CD4-positive, alpha-beta T cell treated with Interleukin-12 subunit alpha and Interleukin-12 subunit beta, for 1 hour (primary cell): ENCODE measurements at regions not wholly inside any gene's neighbourhood (a gene's known extent, or its start where the extent isn't known, plus 50 kb on each side); places are given as distances from the start of the nearest gene placed in this dataset.
"Not testable (repeated sequence)": the region's sequence is repeated elsewhere in the genome, so short reads cannot be mapped to it uniquely, and the experiment has no call there.

Experiments used
- DNase-seq: peaks from one replicate; pipeline ENCODE4 v3.0.0-alpha.2; 2020

DNA sequence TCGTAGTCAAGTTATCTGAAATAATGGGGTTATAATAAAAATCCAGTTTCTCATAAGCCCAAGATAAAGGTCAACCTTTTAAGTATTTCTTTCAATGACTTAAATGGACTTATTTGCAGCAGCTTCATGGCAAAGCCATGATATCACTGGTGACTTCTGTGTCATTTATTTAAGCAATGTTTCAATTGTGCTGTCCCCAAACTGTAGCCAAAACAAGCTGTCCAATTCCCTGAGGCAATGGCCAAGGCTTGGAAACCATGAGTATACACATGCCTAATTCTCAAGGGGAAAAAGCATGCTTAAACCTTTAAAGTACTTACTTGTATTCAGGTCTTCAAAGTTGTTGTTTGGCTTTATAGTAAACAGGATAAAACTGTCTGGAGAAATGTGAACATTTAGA lies 376.4 kb upstream of the TNC start:
- DNase-seq: no peak

DNA sequence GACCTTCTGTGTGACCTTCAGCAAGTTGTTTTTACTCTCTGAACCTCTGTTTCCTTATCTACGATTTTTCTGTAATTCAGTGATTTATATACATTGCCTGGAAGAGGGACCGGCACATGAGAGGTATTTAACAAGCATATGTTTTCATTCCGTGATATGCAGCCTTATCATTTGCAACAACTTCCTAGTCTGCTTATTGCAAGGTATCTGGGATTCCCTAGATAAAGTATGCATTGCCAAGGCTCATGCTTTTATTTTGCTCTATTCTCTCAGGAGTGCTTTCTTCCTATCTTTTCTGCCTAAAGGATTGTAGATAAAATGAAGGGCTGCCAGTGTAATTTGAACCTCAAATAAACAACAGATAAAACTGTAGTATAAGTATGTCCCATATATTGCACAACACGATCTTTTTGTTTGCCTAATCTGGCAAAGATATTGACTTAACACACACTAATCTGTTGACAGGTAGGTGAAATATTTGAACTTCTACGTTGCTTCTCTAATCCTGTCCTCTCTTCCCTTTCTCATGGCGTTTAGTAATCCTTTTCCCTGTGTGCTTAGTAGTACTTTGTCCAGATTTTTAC lies 377.2 kb upstream of the TNC start:
- DNase-seq: no peak

GRCh38 chr9:115495836-115496235 lies 377.9 kb upstream of the TNC start:
- DNase-seq: no peak

GRCh38 chr9:115498303-115498702 lies 380.3 kb upstream of the TNC start:
- DNase-seq: no peak

DNA sequence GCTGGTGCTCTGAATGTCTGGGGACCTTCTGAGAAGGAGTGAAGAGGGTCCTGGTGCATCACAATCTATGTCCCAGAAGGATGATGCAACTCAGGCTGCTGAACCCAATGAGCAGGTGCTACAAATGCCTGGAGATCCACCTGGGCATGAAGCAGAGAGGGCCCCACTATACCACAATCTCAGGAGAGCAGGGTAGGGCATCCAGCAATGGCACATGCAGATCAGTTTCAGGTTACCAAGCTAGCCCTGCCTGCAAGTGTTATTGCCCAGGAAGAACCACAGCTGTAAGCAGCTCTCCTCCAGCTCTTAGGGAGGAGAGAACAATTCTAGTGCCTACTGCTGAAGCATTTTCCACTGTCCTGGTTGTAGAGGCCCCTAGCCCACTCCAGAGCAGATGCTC lies 389.2 kb upstream of the TNC start:
- no peak for DNase-seq

GRCh38 chr9:115513148-115513547 lies 395.2 kb upstream of the TNC start:
- no peak for DNase-seq

- DNase-seq: no peak
Measured at GRCh38 chr9:115514454-115514853, 396.5 kb upstream of the TNC start.

- no peak for DNase-seq
Measured at GRCh38 chr9:115517335-115518075, 399.5 kb upstream of the TNC start.

DNA sequence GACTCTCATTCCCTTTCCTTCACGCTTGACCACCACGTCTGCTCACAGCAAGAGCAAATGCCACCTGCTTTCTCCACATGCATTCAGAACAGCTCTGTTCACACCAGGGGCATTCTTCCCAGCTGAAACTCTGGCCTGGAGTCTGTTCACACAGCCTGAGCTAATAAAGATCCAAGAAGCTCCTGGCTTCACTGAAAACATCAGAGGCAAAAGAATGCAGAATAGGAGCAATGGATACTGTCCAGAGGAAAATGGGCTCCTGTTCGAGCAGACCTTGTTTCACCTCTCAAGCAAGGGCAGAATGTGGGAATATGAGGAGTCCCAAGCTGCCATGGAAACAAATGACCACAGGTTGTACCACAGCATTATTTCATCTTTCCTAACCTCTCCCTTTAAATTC lies 402.7 kb upstream of the TNC start:
- DNase-seq: no peak

DNA sequence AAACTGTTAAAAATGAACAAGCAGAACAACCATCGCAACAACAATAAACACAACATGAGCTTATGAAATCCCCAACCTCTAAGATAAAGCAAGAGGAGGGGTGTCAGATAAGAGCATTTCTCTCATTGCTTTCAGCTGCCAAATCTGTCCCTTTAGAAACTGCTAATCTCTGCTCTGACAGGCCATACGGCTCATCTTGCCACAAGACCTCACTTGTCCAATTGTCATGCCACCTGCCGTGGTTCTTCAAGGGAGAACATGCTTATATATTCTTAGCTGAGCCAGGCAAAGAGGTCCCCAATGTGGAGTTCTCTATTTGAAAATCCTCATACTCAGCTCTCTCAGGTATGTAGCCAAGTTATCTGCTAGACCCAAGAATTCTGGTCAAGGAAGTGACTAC lies 405.0 kb upstream of the TNC start:
- DNase-seq: no peak

DNA sequence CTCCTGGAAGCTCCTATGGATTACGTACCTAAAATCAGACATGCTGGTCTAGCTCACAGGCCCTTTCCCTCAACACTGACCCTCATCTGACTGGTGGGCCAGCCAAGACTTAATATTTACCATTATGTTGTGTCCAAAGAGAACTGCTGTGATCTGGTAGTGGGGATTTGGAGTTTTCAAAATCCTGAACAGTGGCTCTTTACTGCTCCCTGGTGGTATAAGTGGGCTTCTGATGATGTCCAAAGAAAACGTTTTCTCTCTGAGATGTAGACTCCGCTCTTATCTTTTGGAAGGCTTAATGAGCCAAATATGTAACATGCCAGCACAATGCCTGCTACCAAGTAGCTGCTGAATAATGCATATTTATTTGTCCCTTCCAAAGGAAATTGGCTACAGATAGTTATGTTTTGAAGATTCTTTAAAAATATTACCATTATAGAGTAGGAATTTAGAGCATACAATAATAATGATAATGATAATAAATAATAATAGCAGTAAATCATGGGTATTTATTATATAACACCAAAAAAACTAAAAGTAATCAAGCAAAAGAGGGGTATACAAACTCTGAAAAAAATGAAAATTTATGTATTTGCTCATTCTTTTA lies 406.6 kb upstream of the TNC start:
- peak; percentile 30 for DNase-seq

GRCh38 chr9:115525111-115526058 lies 407.4 kb upstream of the TNC start:
- no peak for DNase-seq

DNA sequence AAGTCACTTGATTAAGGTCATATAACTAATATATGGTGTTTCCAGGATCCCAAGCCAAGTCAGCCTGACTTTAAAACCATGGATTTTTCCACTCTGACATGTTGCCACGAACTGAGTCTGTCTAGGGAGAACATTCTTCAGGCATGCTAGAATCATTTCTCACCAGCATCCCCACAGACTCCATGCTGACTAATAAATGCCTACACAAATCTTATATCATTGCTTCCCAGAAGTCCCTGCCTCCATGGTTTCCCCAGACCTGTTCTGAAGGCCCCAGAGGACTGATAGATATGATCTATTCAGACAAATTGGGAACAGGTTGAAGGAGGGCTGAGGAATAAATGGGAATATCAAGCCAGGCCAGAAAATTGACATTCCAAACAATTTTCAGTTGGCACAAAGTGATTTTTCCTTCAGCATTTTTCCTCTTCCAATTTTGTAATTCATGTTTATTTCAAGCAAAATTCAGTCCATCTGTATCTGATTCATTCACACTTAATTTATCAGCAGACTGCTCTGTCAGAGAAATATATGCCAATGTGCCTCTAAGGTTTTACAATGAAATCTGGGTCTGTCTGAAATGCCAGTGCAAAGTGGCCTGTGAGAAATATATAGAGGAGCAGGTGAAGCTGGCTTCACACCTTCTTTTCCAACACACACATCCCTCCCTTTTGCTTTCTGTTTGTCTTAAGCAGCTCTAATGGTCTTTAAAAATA lies 413.6 kb upstream of the TNC start:
- no peak for DNase-seq

GRCh38 chr9:115533511-115533910 lies 415.6 kb upstream of the TNC start:
- DNase-seq: no peak

DNA sequence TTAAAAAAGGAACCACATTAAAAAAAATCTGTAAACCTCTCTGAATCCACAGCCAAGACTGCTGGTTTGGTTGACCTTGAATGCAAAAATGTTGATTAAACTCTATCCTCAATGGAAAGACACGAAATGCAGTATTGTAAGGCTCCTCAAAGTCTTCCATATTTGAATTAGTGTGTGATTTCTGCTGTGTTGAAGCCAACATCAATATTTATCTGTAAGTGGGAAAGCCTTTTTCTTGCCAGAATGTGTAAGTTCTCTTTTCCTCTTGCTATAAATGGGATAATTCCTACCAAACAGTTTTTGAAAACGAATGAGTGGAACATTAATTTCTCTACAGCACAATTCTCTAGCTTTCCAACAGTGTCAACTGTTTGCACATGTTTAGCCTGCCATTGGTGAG lies 422.1 kb upstream of the TNC start:
- no peak for DNase-seq

DNA sequence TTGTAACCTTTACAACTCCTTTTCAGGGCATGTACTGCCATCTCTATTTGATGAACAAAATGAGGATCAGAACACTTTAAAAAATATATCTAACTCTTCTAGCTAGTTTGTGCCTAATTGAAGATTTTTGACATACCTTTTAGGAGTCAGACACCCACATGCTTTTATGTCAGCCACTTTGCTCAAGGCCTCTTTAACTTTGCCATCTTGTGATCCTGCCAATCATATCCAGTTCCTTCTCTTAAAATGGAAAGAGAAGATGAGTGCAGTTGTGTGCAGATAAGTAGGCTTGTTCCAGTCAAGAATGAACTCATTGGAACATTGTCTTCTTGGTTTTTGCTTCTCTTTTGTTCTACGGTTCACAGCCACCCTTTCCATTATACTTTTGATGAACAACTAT lies 425.6 kb upstream of the TNC start:
- DNase-seq: no peak

GRCh38 chr9:115548609-115549260 lies 430.8 kb upstream of the TNC start:
- no peak for DNase-seq

DNA sequence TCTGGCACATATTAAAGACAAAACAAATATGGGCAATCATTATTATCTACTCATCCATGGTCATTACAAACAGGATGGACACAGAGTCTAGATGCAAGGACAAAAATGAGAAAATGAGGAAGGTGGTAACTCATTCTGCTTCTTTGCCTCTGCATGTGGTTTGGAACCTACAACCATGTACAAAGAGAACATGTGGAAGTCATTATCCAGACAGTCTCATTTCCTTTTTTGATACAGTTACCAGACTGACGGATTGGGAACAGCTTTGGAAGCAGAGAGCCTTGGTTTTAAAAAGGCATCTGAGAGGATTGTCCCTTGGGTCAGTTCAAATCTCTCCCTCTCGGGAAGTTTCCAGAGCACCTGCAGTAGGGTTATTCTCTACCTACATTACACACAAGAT lies 433.4 kb upstream of the TNC start:
- no peak for DNase-seq

GRCh38 chr9:115553060-115553773 lies 435.3 kb upstream of the TNC start:
- DNase-seq: no peak

DNA sequence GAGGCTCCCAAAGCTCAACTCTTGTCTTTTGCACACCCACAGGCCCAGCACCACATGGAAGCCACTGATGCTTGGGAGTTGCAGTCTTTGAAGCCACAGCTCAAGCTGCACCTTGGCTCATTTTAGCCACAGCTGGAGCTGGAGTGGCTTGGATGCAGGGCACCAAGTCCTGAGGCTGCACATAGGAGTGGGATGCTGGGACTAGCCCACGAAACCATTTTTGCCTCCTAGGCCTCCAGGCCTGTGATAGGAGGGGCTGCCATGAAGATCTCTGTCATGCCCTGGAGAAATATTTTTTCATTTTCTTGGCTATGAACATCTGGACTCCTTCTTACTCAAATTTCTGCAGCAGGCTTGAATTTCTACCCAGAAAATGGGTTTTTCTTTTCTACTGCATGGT lies 438.5 kb upstream of the TNC start:
- DNase-seq: no peak

DNA sequence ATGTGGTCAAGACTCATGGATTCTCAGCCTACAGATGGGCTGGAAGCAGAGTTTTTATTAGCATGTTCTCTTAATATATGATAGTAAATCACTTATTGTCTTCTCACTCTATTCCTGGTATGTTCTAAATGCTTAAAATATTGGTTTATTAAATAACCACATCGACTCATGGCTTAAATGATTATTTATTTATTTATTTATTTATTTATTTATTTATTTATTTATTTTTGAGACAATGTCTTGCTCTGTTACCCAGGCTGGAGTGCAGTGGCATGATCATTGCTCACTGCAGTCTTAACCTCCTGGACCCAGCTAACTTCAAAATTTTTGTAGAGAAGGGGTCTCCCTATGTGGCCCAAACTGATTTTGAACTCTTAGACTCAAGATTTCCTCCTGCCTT lies 457.2 kb upstream of the TNC start:
- DNase-seq: no peak

- not testable (repeated sequence) for DNase-seq
Measured at GRCh38 chr9:115585458-115585857, 467.5 kb upstream of the TNC start.
